Activated CD4-positive, alpha-beta T cell treated with anti-CD3 and anti-CD28 coated beads, Interleukin-2, amount 10 ng/mL, durations not matched to agents 7 days and 5 days (primary cell): ENCODE measurements at regions not wholly inside any gene's neighbourhood (a gene's known extent, or its start where the extent isn't known, plus 50 kb on each side); places are given as distances from the start of the nearest gene placed in this dataset.

ENCODE experiments used
- CTCF ChIA-PET: fragments of 350-600 bp; sonication (Branson Sonifier 250); formaldehyde crosslinking; loops from one replicate; lab custom pipeline; 2021; ENCODE audit warnings: antibody characterized with exemption; lab: Charles Lee
- POLR2A ChIA-PET: fragments of 350-600 bp; sonication (Branson Sonifier 250); formaldehyde crosslinking; loops from one replicate; lab custom pipeline; 2021; ENCODE audit warnings: antibody characterized with exemption; lab: Charles Lee
- DNase-seq: peaks from one replicate; pipeline ENCODE4 v3.0.0-alpha.2; 2020
- H3K27ac Mint-ChIP-seq: one replicate; pipeline ENCODE4 v1.8.0; 2021; ENCODE audit warnings: mild to moderate bottlenecking, moderate library complexity, mixed read lengths
- H3K27me3 Mint-ChIP-seq: one replicate; pipeline ENCODE4 v1.8.0; 2021; ENCODE audit warnings: mixed read lengths
- H3K36me3 Mint-ChIP-seq: one replicate; pipeline ENCODE4 v1.8.0; 2021; ENCODE audit warnings: low read depth, mixed read lengths
- H3K4me1 Mint-ChIP-seq: one replicate; pipeline ENCODE4 v1.8.0; 2021; ENCODE audit warnings: mixed read lengths
- H3K4me3 Mint-ChIP-seq: one replicate; pipeline ENCODE4 v1.8.0; 2021; ENCODE audit warnings: mild to moderate bottlenecking, moderate library complexity, mixed read lengths
- H3K9me3 Mint-ChIP-seq: one replicate; pipeline ENCODE4 v1.8.0; 2021; ENCODE audit warnings: mixed read lengths

DNA sequence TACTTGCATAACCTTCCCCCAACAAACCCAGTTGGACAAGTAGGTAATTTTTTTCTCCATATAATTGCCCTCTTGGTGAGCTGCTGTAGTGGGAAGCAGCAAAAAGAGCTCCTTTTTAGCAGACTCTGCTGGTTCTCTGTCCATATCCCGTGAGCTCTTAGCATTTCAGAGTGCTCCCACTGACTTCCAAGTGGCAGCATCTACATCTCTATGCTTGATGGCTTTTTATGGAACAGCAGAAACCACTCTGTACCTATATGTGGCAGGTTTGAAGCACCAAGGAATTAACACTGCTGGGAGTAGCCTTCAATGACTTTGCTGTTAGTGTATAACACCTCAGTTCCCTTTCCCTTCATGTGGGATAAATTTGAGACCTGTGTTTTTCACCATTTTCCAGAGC lies 168.4 kb upstream of the NHS start:
- DNase-seq: no peak
- H3K27ac Mint-ChIP-seq: no peak overlapping the region
- ChIA-PET CTCF (interaction anchor here (0.5 to 0.6 kb wide), 2 partner anchors 56 to 364 kb away, joined by 3 to 4 read pairs; no protein-coding TSS in a partner anchor), POLR2A (no interaction called here)
- no peaks in the 10 kb centered on the region for H3K27me3 Mint-ChIP-seq
- no peaks in the 10 kb centered on the region for H3K36me3 Mint-ChIP-seq
- H3K9me3 Mint-ChIP-seq: no peaks in the 10 kb centered on the region
- no peak overlapping the region for H3K4me3 Mint-ChIP-seq
- no peaks in the 10 kb centered on the region for H3K4me1 Mint-ChIP-seq

DNA sequence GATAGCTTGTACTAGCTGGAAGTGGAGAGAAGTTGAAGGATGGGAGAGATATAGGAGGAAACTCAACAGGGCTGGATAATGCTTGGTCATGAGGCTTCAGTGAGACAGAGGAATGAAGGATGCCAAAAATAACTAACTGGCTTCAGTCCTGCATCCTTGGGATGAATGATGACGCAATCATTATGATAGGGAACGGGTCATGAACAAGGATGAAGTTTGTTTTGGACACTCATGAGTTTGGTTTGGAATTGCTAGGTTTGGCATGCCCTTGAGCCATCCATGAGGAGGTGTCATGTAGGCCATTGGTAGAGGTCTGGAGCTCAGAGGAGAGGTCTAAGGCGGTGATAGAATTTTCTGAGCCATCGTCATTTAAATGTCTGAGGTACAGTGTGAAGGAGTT lies 160.0 kb upstream of the NHS start:
- Mint-ChIP-seq H3K27me3 (no peaks in the 10 kb centered on the region), H3K4me1 (no peaks in the 10 kb centered on the region), H3K9me3 (no peaks in the 10 kb centered on the region), H3K36me3 (no peaks in the 10 kb centered on the region), H3K4me3 (no peak overlapping the region), H3K27ac (no peak overlapping the region)
- ChIA-PET POLR2A (no interaction called here), CTCF (no interaction called here)
- no peak for DNase-seq

DNA sequence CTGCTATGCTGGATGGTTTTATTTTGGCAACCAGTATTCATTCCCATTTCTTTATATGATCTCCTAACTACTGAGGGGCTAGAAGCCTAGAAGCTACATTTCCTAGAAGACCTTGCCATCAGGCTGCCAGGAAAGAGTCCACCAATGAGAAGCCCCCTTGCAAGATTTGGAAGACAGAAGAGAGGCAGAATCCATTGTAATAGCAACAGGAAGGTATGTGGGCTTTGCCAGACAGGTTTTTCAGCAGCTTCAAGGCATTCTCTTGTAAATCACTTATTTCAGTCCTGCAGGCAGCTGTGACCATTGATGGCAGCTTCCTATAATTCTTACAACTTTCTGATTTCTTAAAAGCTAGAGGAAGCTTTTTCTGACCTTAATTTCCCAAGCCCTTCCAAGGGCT lies 148.3 kb upstream of the NHS start:
- Mint-ChIP-seq H3K4me1 (no peaks in the 10 kb centered on the region), H3K4me3 (no peak overlapping the region), H3K27ac (no peak overlapping the region), H3K27me3 (peaks cover 2% of the 10 kb centered on the region), H3K36me3 (no peaks in the 10 kb centered on the region), H3K9me3 (no peaks in the 10 kb centered on the region)
- CTCF ChIA-PET: no interaction called here
- no peak for DNase-seq
- POLR2A ChIA-PET: no interaction called here

DNA sequence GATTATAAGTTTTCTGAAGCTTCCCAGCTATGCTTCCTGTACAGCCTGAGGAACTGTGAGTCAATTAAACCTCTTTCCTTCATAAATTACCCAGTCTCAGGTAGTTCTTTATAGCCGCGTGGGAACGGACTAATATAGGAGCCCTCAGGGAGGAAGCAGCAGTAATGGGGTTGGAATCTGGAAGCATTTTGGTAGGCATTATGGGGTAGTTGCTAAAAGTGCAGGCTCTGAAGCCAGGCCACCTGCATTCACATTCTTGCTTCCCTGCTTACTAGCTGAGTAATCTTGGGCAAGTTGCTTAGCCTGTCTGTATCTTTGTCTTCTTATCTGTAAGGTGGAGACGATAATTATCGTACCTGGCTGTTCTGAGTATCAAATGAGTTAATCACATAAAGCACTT lies 137.9 kb upstream of the NHS start:
- CTCF ChIA-PET: no interaction called here
- H3K4me3 Mint-ChIP-seq: no peak overlapping the region

DNA sequence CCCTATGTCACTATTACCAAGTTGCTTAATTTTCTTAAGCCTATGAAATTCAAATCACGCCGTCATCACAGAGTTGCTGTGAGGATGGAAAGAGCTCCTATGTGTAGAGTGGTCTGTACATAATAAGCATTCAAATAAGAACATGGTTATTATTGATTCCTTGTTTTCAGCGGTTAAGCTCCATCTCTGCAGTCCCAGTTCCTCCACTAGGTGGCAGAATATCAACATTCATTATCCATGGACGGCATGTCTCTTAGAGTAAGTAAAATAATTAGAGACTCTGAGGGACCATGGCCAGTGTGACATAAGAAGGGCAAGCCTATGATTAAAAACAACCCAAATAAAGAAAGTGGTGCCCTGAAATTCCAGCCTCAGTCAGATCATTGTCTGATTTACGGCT lies 132.5 kb upstream of the NHS start:
- peak; percentile 36 for DNase-seq
- Mint-ChIP-seq H3K27ac (no peak overlapping the region), H3K4me3 (no peak overlapping the region), H3K27me3 (no peaks in the 10 kb centered on the region), H3K36me3 (no peaks in the 10 kb centered on the region), H3K4me1 (no peaks in the 10 kb centered on the region), H3K9me3 (no peaks in the 10 kb centered on the region)
- ChIA-PET CTCF (interaction anchor here (1.4 kb wide), 1 partner anchor 10 kb away, joined by 3 read pairs; no protein-coding TSS in a partner anchor), POLR2A (no interaction called here)

More for the DNA sequence above, 137.9 kb upstream of the NHS start:
- Mint-ChIP-seq H3K36me3 (no peaks in the 10 kb centered on the region), H3K27ac (no peak overlapping the region), H3K27me3 (no peaks in the 10 kb centered on the region), H3K9me3 (no peaks in the 10 kb centered on the region), H3K4me1 (no peaks in the 10 kb centered on the region)
- DNase-seq: no peak
- POLR2A ChIA-PET: no interaction called here

DNA sequence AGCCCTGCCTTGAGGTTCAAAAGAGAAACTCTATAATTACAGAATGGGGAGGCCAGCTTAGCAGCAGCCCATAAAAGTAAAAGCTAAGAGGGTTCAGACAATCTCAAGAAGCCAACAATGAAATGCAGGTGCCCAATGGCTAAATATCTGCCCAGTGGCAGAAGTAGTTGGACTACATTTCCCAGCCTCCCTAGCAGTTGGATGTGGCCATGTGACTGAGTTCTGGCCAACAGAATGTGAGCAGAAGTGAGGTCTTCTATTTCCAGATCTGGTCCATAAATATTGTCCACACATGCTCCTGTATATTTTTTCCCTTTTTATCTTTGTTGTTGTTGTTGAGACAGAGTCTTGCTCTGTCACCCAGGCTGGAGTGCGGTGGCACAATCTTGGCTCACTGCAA lies 127.9 kb upstream of the NHS start:
- DNase-seq: no peak
- Mint-ChIP-seq H3K27ac (no peak overlapping the region), H3K9me3 (no peaks in the 10 kb centered on the region), H3K36me3 (no peaks in the 10 kb centered on the region), H3K4me3 (no peak overlapping the region), H3K4me1 (no peaks in the 10 kb centered on the region), H3K27me3 (no peaks in the 10 kb centered on the region)
- POLR2A ChIA-PET: no interaction called here
- CTCF ChIA-PET: no interaction called here

DNA sequence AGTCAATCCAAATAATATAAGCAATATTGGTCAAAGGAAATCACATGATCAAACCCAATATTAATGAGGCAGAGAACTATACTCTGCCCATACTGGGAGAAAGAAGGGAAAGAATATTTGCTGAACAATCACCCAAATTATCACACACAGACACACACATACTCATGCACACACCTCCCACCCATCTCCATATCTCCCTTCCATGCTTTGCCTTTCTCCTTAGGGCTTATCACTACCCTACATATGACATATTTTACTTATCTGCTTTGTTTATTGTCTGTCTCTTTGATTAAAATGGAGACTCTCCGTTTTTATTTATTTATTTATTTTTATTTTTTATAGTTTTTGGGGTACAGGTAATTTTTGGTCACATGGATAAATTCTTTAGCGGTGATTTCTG lies 112.9 kb upstream of the NHS start:
- Mint-ChIP-seq H3K9me3 (no peaks in the 10 kb centered on the region), H3K27ac (no peak overlapping the region), H3K27me3 (no peaks in the 10 kb centered on the region), H3K36me3 (no peaks in the 10 kb centered on the region), H3K4me1 (no peaks in the 10 kb centered on the region), H3K4me3 (no peak overlapping the region)
- ChIA-PET POLR2A (no interaction called here), CTCF (no interaction called here)
- no peak for DNase-seq

DNA sequence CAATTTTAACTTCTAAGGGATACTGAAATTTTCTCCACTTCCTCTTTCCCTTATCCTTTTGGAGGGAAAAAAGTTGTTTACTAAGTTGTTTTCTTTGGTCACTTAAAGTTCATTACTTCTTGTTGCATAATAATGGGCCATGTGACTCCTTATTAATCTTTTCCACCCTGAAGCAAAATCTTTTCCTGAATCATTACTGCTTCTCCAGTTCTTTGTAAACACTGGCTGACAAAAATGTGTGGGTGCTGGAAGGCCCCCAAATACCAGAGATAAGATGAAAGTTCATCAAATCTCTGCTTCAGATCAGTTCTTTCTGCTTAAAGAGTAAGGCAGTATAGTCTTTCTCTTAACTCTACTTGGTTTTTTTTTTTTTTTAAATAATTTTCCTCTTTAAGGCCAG lies 108.9 kb upstream of the NHS start:
- CTCF ChIA-PET: no interaction called here
- no peak for DNase-seq
- H3K36me3 Mint-ChIP-seq: no peaks in the 10 kb centered on the region
- no peaks in the 10 kb centered on the region for H3K4me1 Mint-ChIP-seq
- no peak overlapping the region for H3K4me3 Mint-ChIP-seq
- H3K27ac Mint-ChIP-seq: no peak overlapping the region
- H3K9me3 Mint-ChIP-seq: no peaks in the 10 kb centered on the region
- no peaks in the 10 kb centered on the region for H3K27me3 Mint-ChIP-seq
- POLR2A ChIA-PET: no interaction called here

DNA sequence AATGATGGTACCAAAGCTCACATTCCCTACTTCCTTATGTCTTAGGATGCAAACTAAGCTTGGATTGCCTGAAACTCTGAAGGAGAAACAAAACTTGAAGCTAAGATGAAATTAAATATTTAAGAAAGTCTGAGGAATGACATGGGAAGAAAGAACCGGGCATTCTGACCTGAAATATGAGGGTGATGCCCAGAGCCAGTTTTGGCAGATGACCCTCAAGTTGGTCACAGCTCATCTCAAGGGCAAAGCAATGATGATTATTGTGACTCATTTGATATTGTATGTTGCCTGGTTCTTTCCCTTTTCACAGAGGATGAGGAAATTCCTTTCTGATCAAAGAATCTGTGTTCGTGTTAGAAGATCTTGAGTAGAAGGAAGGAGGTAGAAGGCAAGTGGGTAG lies 96.0 kb upstream of the NHS start:
- DNase-seq: no peak
- H3K36me3 Mint-ChIP-seq: no peaks in the 10 kb centered on the region
- no peak overlapping the region for H3K27ac Mint-ChIP-seq
- CTCF ChIA-PET: no interaction called here
- H3K9me3 Mint-ChIP-seq: no peaks in the 10 kb centered on the region
- peaks cover 2% of the 10 kb centered on the region for H3K27me3 Mint-ChIP-seq
- H3K4me3 Mint-ChIP-seq: no peak overlapping the region
- POLR2A ChIA-PET: no interaction called here
- H3K4me1 Mint-ChIP-seq: no peaks in the 10 kb centered on the region

DNA sequence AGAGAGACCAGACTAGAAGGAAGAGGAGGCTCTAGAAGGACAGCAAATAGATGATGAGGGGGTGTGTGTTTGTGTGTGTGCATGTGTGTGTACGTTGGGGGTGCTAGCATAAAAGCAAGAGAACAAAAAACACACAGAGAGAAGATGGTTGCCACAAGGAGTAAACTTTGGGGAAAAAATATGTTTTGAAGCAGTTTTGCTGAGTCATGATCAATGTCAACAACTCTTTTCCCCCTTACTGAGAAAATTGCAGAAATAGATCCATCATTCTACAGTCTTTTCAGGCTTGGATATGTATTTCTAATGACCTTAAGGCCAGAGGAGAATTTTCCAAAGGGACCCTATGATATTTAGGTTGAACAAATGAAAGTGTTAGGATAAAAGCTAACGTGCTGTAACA lies 89.0 kb upstream of the NHS start:
- ChIA-PET CTCF (no interaction called here), POLR2A (no interaction called here)
- DNase-seq: no peak
- no peaks in the 10 kb centered on the region for H3K27me3 Mint-ChIP-seq
- no peaks in the 10 kb centered on the region for H3K9me3 Mint-ChIP-seq
- no peaks in the 10 kb centered on the region for H3K4me1 Mint-ChIP-seq
- no peak overlapping the region for H3K4me3 Mint-ChIP-seq
- H3K27ac Mint-ChIP-seq: no peak overlapping the region
- H3K36me3 Mint-ChIP-seq: no peaks in the 10 kb centered on the region

DNA sequence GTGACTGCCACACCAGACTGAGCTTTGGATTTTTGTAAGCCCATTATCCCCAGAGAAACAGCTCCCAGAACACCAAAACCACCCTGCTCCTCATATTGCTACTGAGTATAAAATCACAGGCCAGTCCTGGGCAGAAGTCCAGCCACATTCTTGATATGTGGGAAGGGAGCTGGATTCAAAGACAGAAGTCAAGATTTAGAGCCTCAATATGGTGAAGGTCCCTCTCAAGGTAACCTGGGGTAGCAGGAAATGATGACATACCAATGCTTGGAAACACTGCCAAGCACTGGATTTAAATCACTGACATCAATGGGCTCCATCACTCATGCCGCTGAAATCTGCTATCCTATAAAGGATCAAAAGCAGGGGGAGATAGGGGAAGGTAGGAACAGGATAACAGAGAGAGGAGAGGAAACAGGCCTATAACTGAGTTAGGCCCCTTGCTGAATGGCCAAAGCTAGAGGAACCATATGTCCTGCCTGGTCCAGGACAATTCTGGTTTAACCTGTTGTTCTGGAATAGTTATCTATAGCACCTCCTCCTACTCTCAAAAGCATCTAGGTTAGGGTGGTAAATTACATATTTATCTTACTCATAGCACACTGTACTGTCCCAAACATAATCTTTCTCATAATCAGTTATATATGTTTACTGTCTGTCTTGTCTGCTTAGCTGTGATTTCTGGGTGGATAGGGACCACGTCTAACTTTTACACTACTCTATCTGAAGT lies 83.7 kb upstream of the NHS start:
- H3K27ac Mint-ChIP-seq: no peak overlapping the region
- CTCF ChIA-PET: no interaction called here
- no peaks in the 10 kb centered on the region for H3K9me3 Mint-ChIP-seq
- no peak for DNase-seq
- no peak overlapping the region for H3K4me3 Mint-ChIP-seq
- H3K4me1 Mint-ChIP-seq: no peaks in the 10 kb centered on the region
- no peaks in the 10 kb centered on the region for H3K36me3 Mint-ChIP-seq
- no peaks in the 10 kb centered on the region for H3K27me3 Mint-ChIP-seq
- POLR2A ChIA-PET: no interaction called here

DNA sequence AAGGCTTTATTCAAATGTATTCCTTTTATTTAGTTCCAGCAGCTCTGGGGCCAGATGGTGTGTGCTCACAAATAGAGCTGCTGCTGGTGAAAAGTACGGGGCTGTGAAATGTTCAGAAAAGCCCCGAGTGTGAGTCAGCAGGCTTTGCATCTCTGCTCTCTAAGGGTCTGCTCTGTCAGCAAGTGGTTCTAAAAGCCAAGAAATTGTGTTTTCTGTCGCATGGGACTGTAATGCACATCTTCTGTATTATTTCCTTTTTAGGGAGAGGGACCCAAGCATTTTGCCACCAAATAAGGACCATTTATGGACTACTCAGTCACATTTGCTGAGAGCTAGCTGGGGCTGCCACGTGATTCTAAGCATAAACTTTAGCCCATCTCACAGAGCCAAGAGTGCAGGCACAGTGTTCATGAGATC lies 82.9 kb upstream of the NHS start:
- H3K4me1 Mint-ChIP-seq: no peaks in the 10 kb centered on the region
- no peak overlapping the region for H3K27ac Mint-ChIP-seq
- no peaks in the 10 kb centered on the region for H3K9me3 Mint-ChIP-seq
- H3K27me3 Mint-ChIP-seq: no peaks in the 10 kb centered on the region
- ChIA-PET CTCF (no interaction called here), POLR2A (no interaction called here)
- no peaks in the 10 kb centered on the region for H3K36me3 Mint-ChIP-seq
- no peak for DNase-seq
- H3K4me3 Mint-ChIP-seq: no peak overlapping the region

DNA sequence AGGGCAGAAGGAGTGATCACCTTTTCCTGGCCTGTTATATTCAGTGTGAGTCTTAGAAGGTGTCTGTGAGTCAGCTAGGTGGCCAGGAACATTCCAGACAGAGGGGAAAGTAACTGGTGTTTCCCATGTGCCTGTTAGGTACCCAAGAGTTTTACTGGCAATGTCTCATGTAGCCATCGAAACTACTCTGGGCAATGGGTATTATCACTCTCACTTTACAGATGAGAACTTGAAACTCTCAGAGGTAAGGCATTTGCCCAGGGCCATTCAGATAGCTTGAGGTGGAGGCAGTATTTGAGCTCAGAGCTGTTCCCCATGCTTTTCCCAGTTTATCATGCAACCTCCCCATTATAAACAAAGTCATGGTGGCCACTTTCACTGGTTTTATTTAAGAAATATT lies 80.4 kb upstream of the NHS start:
- CTCF ChIA-PET: no interaction called here
- POLR2A ChIA-PET: no interaction called here
- Mint-ChIP-seq H3K27me3 (no peaks in the 10 kb centered on the region), H3K4me3 (no peak overlapping the region), H3K36me3 (no peaks in the 10 kb centered on the region), H3K27ac (no peak overlapping the region), H3K4me1 (no peaks in the 10 kb centered on the region), H3K9me3 (no peaks in the 10 kb centered on the region)
- DNase-seq: no peak

DNA sequence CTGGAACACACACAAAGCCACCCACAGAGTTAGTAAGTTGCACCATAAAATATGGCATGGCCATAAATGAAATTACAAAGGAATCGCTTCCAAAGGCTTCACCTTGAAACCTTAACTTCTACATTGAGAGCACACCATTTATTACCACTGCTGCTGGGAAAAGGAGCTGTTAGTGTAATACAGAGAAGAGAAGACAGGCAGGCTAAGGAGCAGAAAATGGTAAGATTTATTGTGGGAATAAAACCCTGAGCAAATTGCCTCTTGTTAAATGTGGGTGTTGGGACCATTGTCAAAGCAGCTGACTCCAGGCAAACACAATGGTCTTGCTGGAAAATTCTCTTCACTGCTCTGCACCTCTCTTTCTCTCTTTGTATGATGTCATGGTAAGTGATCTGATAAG lies 79.2 kb upstream of the NHS start:
- Mint-ChIP-seq H3K9me3 (no peaks in the 10 kb centered on the region), H3K4me1 (no peaks in the 10 kb centered on the region), H3K4me3 (no peak overlapping the region), H3K36me3 (no peaks in the 10 kb centered on the region), H3K27ac (no peak overlapping the region), H3K27me3 (no peaks in the 10 kb centered on the region)
- no peak for DNase-seq
- ChIA-PET CTCF (no interaction called here), POLR2A (no interaction called here)
